ENCODE measurements at regions not wholly inside any gene's neighbourhood (a gene's known extent, or its start where the extent isn't known, plus 50 kb on each side); places are given as distances from the start of the nearest gene placed in this dataset.
A peak's percentile ranks its signal among the peaks of the same experiment; 100 is the strongest.

DNA sequence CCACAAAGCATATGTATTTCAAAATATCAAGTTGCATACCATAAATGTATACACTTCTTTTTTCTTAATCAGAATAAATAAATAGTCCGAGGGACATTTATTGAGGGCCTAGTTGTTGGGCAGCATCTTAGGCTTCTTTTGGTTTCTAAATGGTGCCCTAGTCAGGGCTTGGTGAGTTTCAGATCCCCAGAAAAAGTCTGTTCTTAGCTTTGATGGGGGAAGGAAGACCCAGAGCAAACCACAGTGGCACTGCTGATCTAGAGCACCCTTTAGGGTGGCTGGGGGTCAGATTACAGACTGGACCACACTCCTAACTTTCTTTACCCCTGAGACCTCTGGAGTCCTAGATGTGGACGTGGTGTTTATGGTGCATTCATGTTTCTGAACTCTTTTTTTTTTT, 97.8 kb downstream of the C9orf152 start:
- H3K36me3 ChIP-seq = no peaks in the 10 kb centered on the region
- H3K27me3 ChIP-seq (ENCODE audit: insufficient read depth, low read depth, severe bottlenecking) = no peaks in the 10 kb centered on the region
- H3K9me3 ChIP-seq (ENCODE audit: severe bottlenecking) = no peaks in the 10 kb centered on the region
- H3K27ac ChIP-seq = no peak overlapping the region
- TF ChIP-seq, protein P1, sequence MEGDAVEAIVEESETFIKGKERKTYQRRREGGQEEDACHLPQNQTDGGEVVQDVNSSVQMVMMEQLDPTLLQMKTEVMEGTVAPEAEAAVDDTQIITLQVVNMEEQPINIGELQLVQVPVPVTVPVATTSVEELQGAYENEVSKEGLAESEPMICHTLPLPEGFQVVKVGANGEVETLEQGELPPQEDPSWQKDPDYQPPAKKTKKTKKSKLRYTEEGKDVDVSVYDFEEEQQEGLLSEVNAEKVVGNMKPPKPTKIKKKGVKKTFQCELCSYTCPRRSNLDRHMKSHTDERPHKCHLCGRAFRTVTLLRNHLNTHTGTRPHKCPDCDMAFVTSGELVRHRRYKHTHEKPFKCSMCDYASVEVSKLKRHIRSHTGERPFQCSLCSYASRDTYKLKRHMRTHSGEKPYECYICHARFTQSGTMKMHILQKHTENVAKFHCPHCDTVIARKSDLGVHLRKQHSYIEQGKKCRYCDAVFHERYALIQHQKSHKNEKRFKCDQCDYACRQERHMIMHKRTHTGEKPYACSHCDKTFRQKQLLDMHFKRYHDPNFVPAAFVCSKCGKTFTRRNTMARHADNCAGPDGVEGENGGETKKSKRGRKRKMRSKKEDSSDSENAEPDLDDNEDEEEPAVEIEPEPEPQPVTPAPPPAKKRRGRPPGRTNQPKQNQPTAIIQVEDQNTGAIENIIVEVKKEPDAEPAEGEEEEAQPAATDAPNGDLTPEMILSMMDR (IDR thresholded peaks at IDR 0.05; ENCODE audit: low read depth, low read length) = no peak
- no peak for DNase-seq
- H3K4me3 ChIP-seq (ENCODE audit: low read depth, low read length) = no peak overlapping the region

GRCh38 chr9:110111868-110112267, 96.1 kb downstream of the C9orf152 start:
- Histone ChIP-seq H3K27ac (no peak overlapping the region), H3K9me3 (ENCODE audit: severe bottlenecking) (no peaks in the 10 kb centered on the region), H3K27me3 (ENCODE audit: insufficient read depth, low read depth, severe bottlenecking) (no peaks in the 10 kb centered on the region), H3K4me3 (ENCODE audit: low read depth, low read length) (no peak overlapping the region), H3K36me3 (no peaks in the 10 kb centered on the region)
- TF ChIP-seq, protein P1 (IDR thresholded peaks at IDR 0.05; ENCODE audit: low read depth, low read length) = no peak
- no peak for DNase-seq

DNA sequence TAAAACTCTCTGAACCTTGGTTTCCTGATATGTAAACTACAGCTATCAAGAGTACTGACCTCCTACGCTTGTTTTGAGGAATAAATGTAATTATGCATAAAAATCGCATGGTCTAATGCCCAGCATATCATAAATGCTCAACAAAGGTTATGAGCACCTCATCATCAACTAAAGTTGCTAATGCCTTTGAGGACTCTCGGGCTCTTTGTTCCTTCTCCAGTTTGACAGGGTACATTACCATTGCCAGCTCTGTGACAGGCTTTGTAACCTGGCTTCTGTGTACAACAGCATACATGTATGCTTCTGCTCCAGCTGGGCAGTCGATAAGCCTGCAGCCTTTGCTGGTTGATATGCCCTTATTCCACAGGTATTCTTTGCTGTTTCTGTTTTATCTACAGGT, 95.2 kb downstream of the C9orf152 start:
- DNase-seq = no peak
- no peaks in the 10 kb centered on the region for H3K36me3 ChIP-seq
- TF ChIP-seq, protein P1 (IDR thresholded peaks at IDR 0.05; ENCODE audit: low read depth, low read length) = no peak

GRCh38 chr9:110114086-110114858, 93.7 kb downstream of the C9orf152 start:
- Histone ChIP-seq H3K27me3 (ENCODE audit: insufficient read depth, low read depth, severe bottlenecking) (no peaks in the 10 kb centered on the region), H3K36me3 (no peaks in the 10 kb centered on the region), H3K27ac (peak overlapping the region; percentile 59), H3K9me3 (ENCODE audit: severe bottlenecking) (no peaks in the 10 kb centered on the region), H3K4me3 (ENCODE audit: low read depth, low read length) (0 out of 2 replicates have a peak overlapping the region, but pooled peaks have one; percentile 4)
- TF ChIP-seq, protein P1 (IDR thresholded peaks at IDR 0.05; ENCODE audit: low read depth, low read length) = no peak
- DNase-seq = no peak

More for the DNA sequence above, 95.2 kb downstream of the C9orf152 start:
- Histone ChIP-seq H3K4me3 (ENCODE audit: low read depth, low read length) (no peak overlapping the region), H3K9me3 (ENCODE audit: severe bottlenecking) (no peaks in the 10 kb centered on the region), H3K27ac (no peak overlapping the region), H3K27me3 (ENCODE audit: insufficient read depth, low read depth, severe bottlenecking) (no peaks in the 10 kb centered on the region)

GRCh38 chr9:110114859-110115201, 93.1 kb downstream of the C9orf152 start:
- peak; percentile 39 for DNase-seq
- TF ChIP-seq, protein P1 (IDR thresholded peaks at IDR 0.05; ENCODE audit: low read depth, low read length) = no peak
- no peaks in the 10 kb centered on the region for H3K9me3 ChIP-seq (ENCODE audit: severe bottlenecking)
- H3K4me3 ChIP-seq (ENCODE audit: low read depth, low read length) = peak overlapping the region; percentile 4
- H3K27ac ChIP-seq = peak overlapping the region; percentile 59
- H3K36me3 ChIP-seq = no peaks in the 10 kb centered on the region
- H3K27me3 ChIP-seq (ENCODE audit: insufficient read depth, low read depth, severe bottlenecking) = no peaks in the 10 kb centered on the region
